IMR-90 (cell line): ENCODE measurements at regions not wholly inside any gene's neighbourhood (a gene's known extent, or its start where the extent isn't known, plus 50 kb on each side); places are given as distances from the start of the nearest gene placed in this dataset.

ENCODE experiments used
- ATAC-seq: fragments of 200-7000 bp; cut with Tn5 transposase; 2 replicates; pipeline ENCODE4 v1.9.1; 2020; ENCODE audit warnings: low read depth, mild to moderate bottlenecking, moderate library complexity
- BruUV-seq: library from RNA; stranded (reverse); fragments of 400-500 nt; replicated peaks from 2 replicates; lab custom pipeline; 2021; lab: Mats Ljungman, UMichigan
- CTCF ChIA-PET: fragments of 300-600 bp; formaldehyde crosslinking; extraction: SDS; loops from one replicate; lab custom pipeline; 2021; ENCODE audit warnings: antibody characterized with exemption; lab: Yijun Ruan, JAX
- POLR2A ChIA-PET: fragments of 300-600 bp; sonication (Branson Sonifier 250); formaldehyde crosslinking; loops from one replicate; lab custom pipeline; 2022; ENCODE audit warnings: antibody characterized with exemption; ENCODE audit not compliant: unreplicated experiment; lab: Charles Lee
- DNase-seq: peaks from one replicate; pipeline ENCODE4 v3.0.0; 2013
- H2AFZ ChIP-seq: replicated peaks from 2 replicates; pipeline ENCODE3; 2013; ENCODE audit warnings: low read length, mild to moderate bottlenecking; ENCODE audit not compliant: poor library complexity
- H2AK5ac ChIP-seq: 2 replicates; pipeline ENCODE4 v1.6.1; 2013; ENCODE audit warnings: low read depth, low read length, inconsistent platforms
- H2AK9ac ChIP-seq: replicated peaks from 2 replicates; pipeline ENCODE3; 2013; ENCODE audit warnings: mild to moderate bottlenecking, low read depth, low read length, moderate library complexity; ENCODE audit not compliant: poor library complexity
- H2BK120ac ChIP-seq: 2 replicates; pipeline ENCODE4 v1.6.1; 2013; ENCODE audit warnings: low read depth, low read length, inconsistent platforms
- H2BK15ac ChIP-seq: 3 replicates; pipeline ENCODE4 v1.6.1; 2013; ENCODE audit warnings: low read depth, low read length, inconsistent platforms
- H2BK20ac ChIP-seq: 2 replicates; pipeline ENCODE4 v1.6.1; 2013; ENCODE audit warnings: low read depth, mild to moderate bottlenecking, inconsistent platforms, low read length, moderate library complexity
- H2BK5ac ChIP-seq: 2 replicates; pipeline ENCODE4 v1.6.1; 2013; ENCODE audit warnings: mild to moderate bottlenecking, low read depth, low read length, inconsistent platforms; ENCODE audit not compliant: poor library complexity, severe bottlenecking
- H3K14ac ChIP-seq: replicated peaks from 2 replicates; pipeline ENCODE4 v1.6.1; 2013; ENCODE audit warnings: low read depth, low read length, inconsistent platforms
- H3K18ac ChIP-seq: 2 replicates; pipeline ENCODE4 v1.6.1; 2013; ENCODE audit warnings: low read depth, low read length, control low read depth
- H3K23ac ChIP-seq: 2 replicates; pipeline ENCODE4 v1.6.1; 2013; ENCODE audit warnings: low read depth, low read length, inconsistent platforms
- H3K27ac ChIP-seq: 2 replicates; pipeline ENCODE4 v1.5.1; 2013; ENCODE audit warnings: mild to moderate bottlenecking, control low read depth, low read length; ENCODE audit not compliant: insufficient read depth
- H3K27me3 ChIP-seq: 2 replicates; pipeline ENCODE4 v1.6.1; 2013; ENCODE audit warnings: low read length; ENCODE audit not compliant: control insufficient read depth, insufficient read depth
- H3K36me3 ChIP-seq: 2 replicates; pipeline ENCODE4 v1.6.1; 2013; ENCODE audit warnings: low read length, mixed read lengths; ENCODE audit not compliant: control insufficient read depth, insufficient read depth
- H3K4ac ChIP-seq: 2 replicates; pipeline ENCODE4 v1.6.1; 2013; ENCODE audit warnings: low read depth, low read length, inconsistent platforms
- H3K4me1 ChIP-seq: 2 replicates; pipeline ENCODE4 v1.6.1; 2013; ENCODE audit warnings: low read length, mixed read lengths; ENCODE audit not compliant: control insufficient read depth, insufficient read depth
- H3K4me2 ChIP-seq: 2 replicates; pipeline ENCODE4 v1.6.1; 2013; ENCODE audit warnings: low read depth, mild to moderate bottlenecking, control low read depth, low read length, moderate library complexity
- H3K4me3 ChIP-seq: 2 replicates; pipeline ENCODE4 v1.5.1; 2013; ENCODE audit warnings: low read depth, mild to moderate bottlenecking, control low read depth, low read length, moderate library complexity; ENCODE audit not compliant: insufficient read depth
- H3K56ac ChIP-seq: 2 replicates; pipeline ENCODE4 v1.6.1; 2013; ENCODE audit warnings: low read length, inconsistent platforms; ENCODE audit not compliant: insufficient read depth; ENCODE audit errors: extremely low read depth
- H3K79me1 ChIP-seq, 2 experiments: 2 replicates each; pipeline ENCODE4 v1.6.1; 2013; ENCODE audit warnings: low read length in 2 of 2, inconsistent platforms in 1 of 2, low read depth in 1 of 2
- H3K9ac ChIP-seq: 2 replicates; pipeline ENCODE4 v1.6.1; 2013; ENCODE audit warnings: low read depth, low read length, control low read depth
- H3K9me1 ChIP-seq: 2 replicates; pipeline ENCODE4 v1.6.1; 2013; ENCODE audit warnings: low read length, inconsistent platforms; ENCODE audit not compliant: insufficient read depth
- H3K9me3 ChIP-seq: 2 replicates; pipeline ENCODE4 v1.6.1; 2013; ENCODE audit warnings: low read length; ENCODE audit not compliant: control insufficient read depth, insufficient read depth
- H4K20me1 ChIP-seq: 2 replicates; pipeline ENCODE4 v1.6.1; 2013; ENCODE audit warnings: low read length, inconsistent platforms; ENCODE audit not compliant: insufficient read depth
- H4K5ac ChIP-seq: 2 replicates; pipeline ENCODE4 v1.6.1; 2013; ENCODE audit warnings: mild to moderate bottlenecking, low read depth, low read length, control low read depth
- H4K8ac ChIP-seq, 2 experiments: 2 replicates each; pipeline ENCODE4 v1.6.1; 2013; ENCODE audit warnings: low read depth in 2 of 2, low read length in 2 of 2, control low read depth in 1 of 2, inconsistent platforms in 1 of 2
- H4K91ac ChIP-seq: 2 replicates; pipeline ENCODE4 v1.6.1; 2013; ENCODE audit warnings: low read depth, low read length, inconsistent platforms; ENCODE audit not compliant: insufficient read depth
- BHLHE40 ChIP-seq: fragments of 150-350 bp; IDR thresholded peaks from 2 replicates; pipeline ENCODE4 v1.6.1; 2016; ENCODE audit warnings: mild to moderate bottlenecking, low read depth, low read length
- CEBPB ChIP-seq: IDR thresholded peaks from 2 replicates; pipeline ENCODE4 v1.6.1; 2012; ENCODE audit warnings: low read depth, low read length, improper control_type of control experiment
- CHD1 ChIP-seq: IDR thresholded peaks from 2 replicates; pipeline ENCODE4 v1.6.1; 2012; ENCODE audit warnings: low read depth, low read length, improper control_type of control experiment
- CTCF ChIP-seq: conservative IDR thresholded peaks from 2 replicates; pipeline ENCODE4 v1.5.1; 2012; ENCODE audit warnings: mild to moderate bottlenecking, low read depth, low read length, improper control_type of control experiment
- ELK1 ChIP-seq: fragments of 150-350 bp; IDR thresholded peaks from 2 replicates; pipeline ENCODE4 v1.6.1; 2016; ENCODE audit warnings: low read depth, mild to moderate bottlenecking, low read length, moderate library complexity, borderline replicate concordance
- MXI1 ChIP-seq: IDR thresholded peaks from 2 replicates; pipeline ENCODE4 v1.6.1; 2012; ENCODE audit warnings: low read depth, mild to moderate bottlenecking, low read length, moderate library complexity, borderline replicate concordance
- NFE2L2 ChIP-seq: fragments of 150-350 bp; IDR thresholded peaks from 2 replicates; pipeline ENCODE4 v1.6.1; 2016; ENCODE audit warnings: low read depth, mild to moderate bottlenecking, low read length
- RAD21 ChIP-seq: IDR thresholded peaks from 2 replicates; pipeline ENCODE4 v1.6.1; 2012; ENCODE audit warnings: low read length, improper control_type of control experiment
- SMC3 ChIP-seq: fragments of 150-350 bp; IDR thresholded peaks from 2 replicates; pipeline ENCODE4 v1.6.1; 2016; ENCODE audit warnings: low read depth, mild to moderate bottlenecking, antibody characterized with exemption, low read length, moderate library complexity
- USF2 ChIP-seq: fragments of 150-350 bp; IDR thresholded peaks from 2 replicates; pipeline ENCODE4 v1.6.1; 2017; ENCODE audit warnings: mild to moderate bottlenecking, antibody characterized with exemption, low read length, low read depth
- WGBS, 2 experiments: methylation state at CpG; one replicate each; pipeline versions ENCODE4 v1.1.5 to v1.1.7; 2013; ENCODE audit warnings: missing lambda C conversion rate in 2 of 2; ENCODE audit not compliant: insufficient read length in 1 of 2; ENCODE audit errors: extremely low coverage in 2 of 2; 5-methylcytosine and 5-hydroxymethylcytosine counted together
- dilution Hi-C: fragments of 300-500 bp; cut with HindIII; formaldehyde crosslinking; loops from one replicate; pipeline ENCODE4 v1.14.3; 2018; ENCODE audit warnings: low sequenced_read_pairs; ENCODE audit not compliant: unreplicated experiment
- in situ Hi-C: fragments of 300-500 bp; cut with MboI; formaldehyde crosslinking; loops from 3 replicates; pipeline ENCODE4 v1.14.3; 2019; ENCODE audit warnings: low sequenced_read_pairs, inconsistent platforms, mixed read lengths
- intact Hi-C: fragments of 100-400 bp; cut with micrococcal nuclease; formaldehyde crosslinking; loops from 2 replicates; pipeline ENCODE4 v1.10.0; 2022

- no peak for ATAC-seq
- Histone ChIP-seq H2AFZ (no peak overlapping the region), H3K9me1 (no peaks in the 10 kb centered on the region), H3K23ac (no peak overlapping the region), H3K14ac (no peak overlapping the region), H3K18ac (no peak overlapping the region), H3K79me1 (no peaks in the 10 kb centered on the region), H3K9ac (no peak overlapping the region), H3K27ac (no peak overlapping the region), H2BK20ac (no peak overlapping the region), H3K4me3 (no peak overlapping the region), H4K5ac (no peak overlapping the region), H2BK120ac (no peak overlapping the region), H3K4me1 (no peaks in the 10 kb centered on the region), H3K56ac (no peak overlapping the region), H4K91ac (no peak overlapping the region), H2BK15ac (no peak overlapping the region), H4K8ac (no peak overlapping the region), H2BK5ac (no peak overlapping the region), H3K36me3 (no peaks in the 10 kb centered on the region), H4K20me1 (no peaks in the 10 kb centered on the region), H3K27me3 (no peaks in the 10 kb centered on the region), H3K4ac (no peak overlapping the region), H3K9me3 (no peaks in the 10 kb centered on the region), H3K4me2 (no peak overlapping the region), H2AK5ac (no peak overlapping the region), H2AK9ac (no peak overlapping the region)
- BruUV-seq, result no TSS peak
- ChIA-PET CTCF (no interaction called here), POLR2A (no interaction called here)
- no peak for DNase-seq
- dilution Hi-C loops, result no loop called here
- no CpG with 5 or more reads among the region's 3 CpGs for WGBS, 2 experiments
- in situ Hi-C loops, result no loop called here
- TF ChIP-seq CEBPB, result no peak
- no peak for TF ChIP-seq RAD21
- TF ChIP-seq USF2, result no peak
- TF ChIP-seq CTCF, result no peak
- TF ChIP-seq MXI1, result no peak
- TF ChIP-seq SMC3, result no peak
- TF ChIP-seq CHD1, result no peak
- TF ChIP-seq ELK1, result no peak
- TF ChIP-seq NFE2L2, result no peak
- TF ChIP-seq BHLHE40, result no peak
- intact Hi-C loops, result no loop called here
Measured at GRCh38 chr2:118421648-118422047, 333.4 kb downstream of the INSIG2 start.
